AG10803 (cell line): ENCODE measurements at regions not wholly inside any gene's neighbourhood (a gene's known extent, or its start where the extent isn't known, plus 50 kb on each side); places are given as distances from the start of the nearest gene placed in this dataset.
"Not testable (repeated sequence)": the region's sequence is repeated elsewhere in the genome, so short reads cannot be mapped to it uniquely, and the experiment has no call there.

Experiments used
- DNase-seq: peaks from one replicate; pipeline ENCODE4 v3.0.0; 2010; ENCODE audit warnings: low read depth
- H3K4me3 ChIP-seq: 2 replicates; pipeline ENCODE4 v1.5.1; 2011; ENCODE audit warnings: mild to moderate bottlenecking, low read length, control low read depth
- CTCF ChIP-seq: conservative IDR thresholded peaks from 2 replicates; pipeline ENCODE4 v1.5.1; 2011; ENCODE audit warnings: mild to moderate bottlenecking, low read length, control low read depth, inconsistent platforms

DNA sequence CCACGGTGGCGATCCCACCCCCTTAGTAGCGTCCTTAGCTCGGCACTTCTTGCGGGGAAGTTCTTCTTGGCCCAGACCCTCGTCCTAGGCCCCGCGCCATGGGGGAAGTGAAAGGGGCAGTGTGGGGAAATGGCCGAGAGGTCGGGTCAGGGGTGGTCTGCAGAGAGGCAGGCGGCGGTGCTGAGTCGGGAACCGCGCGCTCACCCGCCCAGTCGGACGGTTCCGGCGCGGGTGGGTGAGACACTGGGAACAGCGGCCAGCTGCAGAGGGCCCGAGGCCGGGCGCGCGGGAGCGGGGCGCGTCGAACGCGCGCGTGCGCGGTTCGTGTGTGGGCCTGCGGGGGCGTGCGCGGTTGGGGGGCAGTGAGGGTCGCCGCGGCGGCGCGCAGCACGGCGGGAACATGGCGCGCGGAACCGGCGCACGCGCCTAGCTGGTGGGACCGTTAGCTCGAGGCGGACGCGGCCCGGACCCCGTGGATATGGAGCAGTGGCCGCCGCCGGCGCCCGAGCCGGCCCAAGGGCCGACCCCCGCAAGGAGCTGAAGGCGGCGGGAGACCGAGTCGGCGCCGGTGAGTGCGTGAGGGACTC lies 246.9 kb downstream of the GOLGA6L6 start:
- no peak for DNase-seq
- no peak overlapping the region for H3K4me3 ChIP-seq
- TF ChIP-seq CTCF: no peak

DNA sequence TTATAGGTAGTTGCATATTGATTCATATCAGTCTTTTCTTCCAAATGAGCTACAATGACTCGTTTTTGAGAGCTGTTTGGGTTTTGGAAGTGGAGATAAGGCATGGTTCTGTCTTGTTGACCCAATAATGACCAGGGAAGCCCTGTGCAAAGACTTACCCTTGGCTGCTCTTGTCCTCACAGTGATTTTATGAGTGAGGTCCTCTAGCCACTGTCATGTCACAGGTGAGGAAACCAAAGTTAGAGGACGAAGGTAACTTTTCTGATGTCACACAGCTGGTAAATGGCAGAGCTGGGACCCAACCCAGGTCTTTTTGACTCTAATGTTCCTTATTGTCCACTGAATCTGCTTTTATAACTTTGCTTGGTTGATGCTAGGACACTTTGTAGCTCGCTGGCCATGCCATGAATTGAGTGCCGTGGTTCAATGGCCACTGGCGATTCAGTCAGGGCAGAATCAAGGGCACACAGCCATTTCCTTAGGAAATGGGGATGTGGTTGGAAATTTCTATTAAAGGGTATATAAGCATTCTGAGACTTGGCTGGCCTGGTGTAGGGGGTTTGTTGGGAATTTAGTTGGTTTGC lies 249.1 kb downstream of the GOLGA6L6 start:
- DNase-seq, H3K4me3 ChIP-seq: not testable (repeated sequence)

DNA sequence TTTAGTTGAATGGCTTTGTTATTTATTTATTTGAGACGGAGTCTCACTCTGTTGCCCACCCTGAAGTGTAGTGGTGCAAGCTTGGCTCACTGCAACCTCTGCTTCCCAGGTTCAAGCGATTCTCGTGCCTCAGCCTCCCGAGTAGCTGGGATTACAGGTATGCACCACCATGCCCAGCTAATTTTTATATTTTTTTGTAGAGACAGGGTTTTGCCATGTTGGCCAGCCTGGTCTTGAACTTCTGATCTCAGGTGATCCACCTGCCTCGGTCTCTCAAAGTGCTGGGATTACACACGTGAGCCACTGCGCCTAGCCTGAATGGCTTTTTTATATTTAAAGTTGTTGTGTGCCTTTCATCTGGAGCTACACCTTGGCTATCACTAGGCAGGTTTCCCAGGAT lies 250.0 kb downstream of the GOLGA6L6 start:
- DNase-seq, H3K4me3 ChIP-seq: not testable (repeated sequence)

- H3K4me3 ChIP-seq, DNase-seq: not testable (repeated sequence)
Observed at GRCh38 chr15:20290606-20291005, 251.0 kb downstream of the GOLGA6L6 start.

- not testable (repeated sequence) for H3K4me3 ChIP-seq, DNase-seq
Observed at GRCh38 chr15:20289538-20290103, 252.0 kb downstream of the GOLGA6L6 start.

- not testable (repeated sequence) for DNase-seq, H3K4me3 ChIP-seq
Observed at GRCh38 chr15:20288800-20289537, 252.6 kb downstream of the GOLGA6L6 start.

- not testable (repeated sequence) for H3K4me3 ChIP-seq, DNase-seq
Observed at GRCh38 chr15:20286559-20286958, 255.0 kb downstream of the GOLGA6L6 start.

GRCh38 chr15:20285696-20286300 lies 255.8 kb downstream of the GOLGA6L6 start:
- not testable (repeated sequence) for DNase-seq, H3K4me3 ChIP-seq

DNA sequence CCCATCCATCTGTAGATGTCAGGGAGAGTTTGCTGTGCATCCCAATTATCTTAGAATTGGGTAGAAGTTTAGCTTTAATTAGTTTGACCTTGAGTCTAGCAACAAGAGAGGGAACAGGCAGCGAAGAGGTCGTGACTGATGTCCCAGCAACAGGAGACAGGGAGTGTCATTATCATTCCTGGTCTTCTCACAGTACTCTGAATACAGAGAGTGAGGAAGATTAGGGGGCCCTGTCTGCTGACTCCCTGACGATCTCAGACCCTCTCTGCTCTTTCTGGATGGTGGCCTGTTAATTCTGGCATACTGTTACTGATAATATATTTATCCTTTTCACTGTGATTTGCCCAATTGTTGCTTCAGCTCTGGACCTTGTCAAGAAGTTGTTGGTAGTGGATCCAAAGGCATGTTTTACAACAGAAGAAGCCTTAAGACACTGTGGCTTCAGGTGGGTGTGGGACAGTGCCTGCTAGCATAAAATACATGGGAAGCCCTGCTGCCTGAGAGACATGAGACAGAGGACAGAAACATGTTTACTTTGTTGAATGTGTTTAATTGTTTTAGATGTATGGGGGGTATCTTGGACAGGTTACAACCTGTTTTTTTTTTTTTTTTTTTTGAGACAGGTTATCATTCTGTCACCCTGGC lies 256.6 kb downstream of the GOLGA6L6 start:
- H3K4me3 ChIP-seq, DNase-seq: not testable (repeated sequence)

GRCh38 chr15:20283651-20284050 lies 257.9 kb downstream of the GOLGA6L6 start:
- not testable (repeated sequence) for H3K4me3 ChIP-seq, DNase-seq

GRCh38 chr15:20282491-20282943 lies 259.1 kb downstream of the GOLGA6L6 start:
- H3K4me3 ChIP-seq, DNase-seq: not testable (repeated sequence)

DNA sequence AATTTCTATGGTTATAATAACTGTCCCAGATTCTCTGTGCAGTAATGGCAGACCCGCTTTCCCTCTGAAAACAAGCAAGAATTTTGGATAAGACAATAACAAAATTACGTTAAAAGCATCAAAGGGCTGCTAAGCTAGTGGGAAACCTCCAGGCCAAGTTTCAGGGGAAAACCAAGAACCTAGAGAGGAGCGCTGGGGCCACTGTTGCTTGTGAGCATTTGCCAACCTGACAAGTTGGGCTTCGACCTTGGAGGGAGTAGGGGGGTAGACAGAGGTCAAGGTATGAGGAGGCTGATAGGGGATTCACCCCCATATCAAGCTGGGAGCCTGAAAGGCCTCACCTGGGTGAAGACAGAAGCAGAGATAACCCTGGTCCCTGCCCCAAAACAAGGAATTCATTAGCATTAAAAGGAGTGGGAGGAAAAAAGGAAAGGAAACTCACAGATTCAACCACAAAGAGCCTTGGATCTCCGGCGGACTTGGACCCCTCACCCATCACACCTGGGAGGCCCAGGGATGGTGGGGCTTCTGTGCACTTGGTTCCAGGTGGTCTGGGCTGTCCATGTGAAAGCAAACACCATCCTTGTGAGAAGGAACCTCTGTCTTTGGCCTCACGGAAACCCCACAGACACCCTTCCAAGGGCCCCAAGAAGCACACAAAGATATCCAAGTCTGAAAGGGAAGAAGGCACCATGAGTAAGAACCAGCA lies 259.9 kb downstream of the GOLGA6L6 start:
- not testable (repeated sequence) for H3K4me3 ChIP-seq, DNase-seq
